ENCODE measurements at regions not wholly inside any gene's neighbourhood (a gene's known extent, or its start where the extent isn't known, plus 50 kb on each side); places are given as distances from the start of the nearest gene placed in this dataset.
A peak's percentile ranks its signal among the peaks of the same experiment; 100 is the strongest.

DNA sequence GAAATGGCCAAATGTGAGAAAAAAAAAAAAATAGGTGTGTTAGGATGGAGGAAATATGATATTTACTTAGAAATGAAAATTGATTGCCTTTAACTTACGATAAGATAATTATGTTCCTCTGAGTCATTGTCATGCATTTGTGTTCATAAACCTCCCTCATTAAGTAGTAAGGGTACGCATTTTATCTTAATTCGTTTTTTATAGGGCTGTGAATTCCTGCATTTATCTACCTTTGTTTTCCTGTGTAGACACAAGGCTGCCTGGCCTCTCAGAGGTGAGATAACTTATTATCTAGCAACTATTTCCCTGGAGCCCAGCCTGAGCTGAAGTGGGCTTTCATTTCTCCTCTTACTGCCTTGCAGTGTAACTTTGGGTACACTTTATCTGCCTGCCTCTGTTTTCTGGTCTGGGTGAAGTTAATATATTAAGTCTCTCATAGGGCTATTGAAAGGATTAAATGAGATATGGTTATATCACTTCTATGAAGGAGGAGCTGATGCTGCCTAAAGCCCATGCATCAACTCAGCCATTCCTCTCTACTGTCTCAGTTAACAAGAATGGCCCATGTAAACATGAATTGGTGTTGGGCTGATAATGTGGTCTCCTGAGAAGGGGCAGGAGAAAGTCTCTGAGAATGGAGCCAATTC lies 103.8 kb upstream of the KLF4 start (continued):
- TF ChIP-seq, protein P1, sequence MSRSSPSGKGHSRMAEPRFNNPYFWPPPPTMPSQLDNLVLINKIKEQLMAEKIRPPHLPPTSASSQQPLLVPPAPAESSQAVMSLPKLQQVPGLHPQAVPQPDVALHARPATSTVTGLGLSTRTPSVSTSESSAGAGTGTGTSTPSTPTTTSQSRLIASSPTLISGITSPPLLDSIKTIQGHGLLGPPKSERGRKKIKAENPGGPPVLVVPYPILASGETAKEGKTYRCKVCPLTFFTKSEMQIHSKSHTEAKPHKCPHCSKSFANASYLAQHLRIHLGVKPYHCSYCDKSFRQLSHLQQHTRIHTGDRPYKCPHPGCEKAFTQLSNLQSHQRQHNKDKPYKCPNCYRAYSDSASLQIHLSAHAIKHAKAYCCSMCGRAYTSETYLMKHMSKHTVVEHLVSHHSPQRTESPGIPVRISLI (tag by site-specific recombination; IDR thresholded peaks at IDR 0.05), result no peak
- TF ChIP-seq ZNF488 (tag by site-specific recombination; IDR thresholded peaks at IDR 0.05) (no peak), ZNF645 (tag by site-specific recombination; IDR thresholded peaks at IDR 0.05) (no peak), ZNF704 (tag by site-specific recombination; IDR thresholded peaks at IDR 0.05) (no peak), ZNF112 (tag by site-specific recombination; IDR thresholded peaks at IDR 0.05) (no peak), MZF1 (tag by site-specific recombination; IDR thresholded peaks at IDR 0.05; ENCODE audit: borderline replicate concordance) (no peak), ZNF777 (tag by site-specific recombination; IDR thresholded peaks at IDR 0.05; ENCODE audit: borderline replicate concordance) (no peak), ZNF555 (tag by site-specific recombination; conservative IDR thresholded peaks at IDR 0.05) (no peak), ZNF341 (tag by site-specific recombination; IDR thresholded peaks at IDR 0.05; ENCODE audit: low read depth) (no peak), ZNF580 (tag by site-specific recombination; IDR thresholded peaks at IDR 0.05) (no peak), ZNF394 (tag by site-specific recombination; IDR thresholded peaks at IDR 0.05; ENCODE audit: borderline replicate concordance) (no peak), ZNF133 (tag by site-specific recombination; IDR thresholded peaks at IDR 0.05) (no peak), ZNF18 (tag by site-specific recombination; IDR thresholded peaks at IDR 0.05) (peak; percentile 40; the same call in 1 of the 2 replicates), ZNF600 (tag by site-specific recombination; IDR thresholded peaks at IDR 0.05) (no peak), ZNF830 (tag by site-specific recombination; IDR thresholded peaks at IDR 0.05; ENCODE audit: low read depth) (no peak), KLF16 (tag by site-specific recombination; IDR thresholded peaks at IDR 0.05) (peak; percentile 61; the same call in 1 of the 2 replicates), TRIM28 (IDR thresholded peaks at IDR 0.05; ENCODE audit: borderline replicate concordance, low read length) (no peak; the same call in 1 of the 2 replicates), ZSCAN30 (tag by site-specific recombination; IDR thresholded peaks at IDR 0.05) (no peak)
- TF ChIP-seq, protein P2, sequence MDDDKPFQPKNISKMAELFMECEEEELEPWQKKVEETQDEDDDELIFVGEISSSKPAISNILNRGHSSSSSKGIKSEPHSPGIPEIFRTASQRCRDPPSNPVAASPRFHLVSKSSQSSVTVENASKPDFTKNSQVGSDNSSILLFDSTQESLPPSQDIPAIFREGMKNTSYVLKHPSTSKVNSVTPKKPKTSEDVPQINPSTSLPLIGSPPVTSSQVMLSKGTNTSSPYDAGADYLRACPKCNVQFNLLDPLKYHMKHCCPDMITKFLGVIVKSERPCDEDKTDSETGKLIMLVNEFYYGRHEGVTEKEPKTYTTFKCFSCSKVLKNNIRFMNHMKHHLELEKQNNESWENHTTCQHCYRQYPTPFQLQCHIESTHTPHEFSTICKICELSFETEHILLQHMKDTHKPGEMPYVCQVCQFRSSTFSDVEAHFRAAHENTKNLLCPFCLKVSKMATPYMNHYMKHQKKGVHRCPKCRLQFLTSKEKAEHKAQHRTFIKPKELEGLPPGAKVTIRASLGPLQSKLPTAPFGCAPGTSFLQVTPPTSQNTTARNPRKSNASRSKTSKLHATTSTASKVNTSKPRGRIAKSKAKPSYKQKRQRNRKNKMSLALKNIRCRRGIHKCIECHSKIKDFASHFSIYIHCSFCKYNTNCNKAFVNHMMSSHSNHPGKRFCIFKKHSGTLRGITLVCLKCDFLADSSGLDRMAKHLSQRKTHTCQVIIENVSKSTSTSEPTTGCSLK (tag by site-specific recombination; IDR thresholded peaks at IDR 0.05), result no peak
- TF ChIP-seq, protein P3, sequence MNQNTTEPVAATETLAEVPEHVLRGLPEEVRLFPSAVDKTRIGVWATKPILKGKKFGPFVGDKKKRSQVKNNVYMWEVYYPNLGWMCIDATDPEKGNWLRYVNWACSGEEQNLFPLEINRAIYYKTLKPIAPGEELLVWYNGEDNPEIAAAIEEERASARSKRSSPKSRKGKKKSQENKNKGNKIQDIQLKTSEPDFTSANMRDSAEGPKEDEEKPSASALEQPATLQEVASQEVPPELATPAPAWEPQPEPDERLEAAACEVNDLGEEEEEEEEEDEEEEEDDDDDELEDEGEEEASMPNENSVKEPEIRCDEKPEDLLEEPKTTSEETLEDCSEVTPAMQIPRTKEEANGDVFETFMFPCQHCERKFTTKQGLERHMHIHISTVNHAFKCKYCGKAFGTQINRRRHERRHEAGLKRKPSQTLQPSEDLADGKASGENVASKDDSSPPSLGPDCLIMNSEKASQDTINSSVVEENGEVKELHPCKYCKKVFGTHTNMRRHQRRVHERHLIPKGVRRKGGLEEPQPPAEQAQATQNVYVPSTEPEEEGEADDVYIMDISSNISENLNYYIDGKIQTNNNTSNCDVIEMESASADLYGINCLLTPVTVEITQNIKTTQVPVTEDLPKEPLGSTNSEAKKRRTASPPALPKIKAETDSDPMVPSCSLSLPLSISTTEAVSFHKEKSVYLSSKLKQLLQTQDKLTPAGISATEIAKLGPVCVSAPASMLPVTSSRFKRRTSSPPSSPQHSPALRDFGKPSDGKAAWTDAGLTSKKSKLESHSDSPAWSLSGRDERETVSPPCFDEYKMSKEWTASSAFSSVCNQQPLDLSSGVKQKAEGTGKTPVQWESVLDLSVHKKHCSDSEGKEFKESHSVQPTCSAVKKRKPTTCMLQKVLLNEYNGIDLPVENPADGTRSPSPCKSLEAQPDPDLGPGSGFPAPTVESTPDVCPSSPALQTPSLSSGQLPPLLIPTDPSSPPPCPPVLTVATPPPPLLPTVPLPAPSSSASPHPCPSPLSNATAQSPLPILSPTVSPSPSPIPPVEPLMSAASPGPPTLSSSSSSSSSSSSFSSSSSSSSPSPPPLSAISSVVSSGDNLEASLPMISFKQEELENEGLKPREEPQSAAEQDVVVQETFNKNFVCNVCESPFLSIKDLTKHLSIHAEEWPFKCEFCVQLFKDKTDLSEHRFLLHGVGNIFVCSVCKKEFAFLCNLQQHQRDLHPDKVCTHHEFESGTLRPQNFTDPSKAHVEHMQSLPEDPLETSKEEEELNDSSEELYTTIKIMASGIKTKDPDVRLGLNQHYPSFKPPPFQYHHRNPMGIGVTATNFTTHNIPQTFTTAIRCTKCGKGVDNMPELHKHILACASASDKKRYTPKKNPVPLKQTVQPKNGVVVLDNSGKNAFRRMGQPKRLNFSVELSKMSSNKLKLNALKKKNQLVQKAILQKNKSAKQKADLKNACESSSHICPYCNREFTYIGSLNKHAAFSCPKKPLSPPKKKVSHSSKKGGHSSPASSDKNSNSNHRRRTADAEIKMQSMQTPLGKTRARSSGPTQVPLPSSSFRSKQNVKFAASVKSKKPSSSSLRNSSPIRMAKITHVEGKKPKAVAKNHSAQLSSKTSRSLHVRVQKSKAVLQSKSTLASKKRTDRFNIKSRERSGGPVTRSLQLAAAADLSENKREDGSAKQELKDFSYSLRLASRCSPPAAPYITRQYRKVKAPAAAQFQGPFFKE (tag by site-specific recombination; IDR thresholded peaks at IDR 0.05; ENCODE audit: borderline replicate concordance), result no peak
- TF ChIP-seq, protein P4, sequence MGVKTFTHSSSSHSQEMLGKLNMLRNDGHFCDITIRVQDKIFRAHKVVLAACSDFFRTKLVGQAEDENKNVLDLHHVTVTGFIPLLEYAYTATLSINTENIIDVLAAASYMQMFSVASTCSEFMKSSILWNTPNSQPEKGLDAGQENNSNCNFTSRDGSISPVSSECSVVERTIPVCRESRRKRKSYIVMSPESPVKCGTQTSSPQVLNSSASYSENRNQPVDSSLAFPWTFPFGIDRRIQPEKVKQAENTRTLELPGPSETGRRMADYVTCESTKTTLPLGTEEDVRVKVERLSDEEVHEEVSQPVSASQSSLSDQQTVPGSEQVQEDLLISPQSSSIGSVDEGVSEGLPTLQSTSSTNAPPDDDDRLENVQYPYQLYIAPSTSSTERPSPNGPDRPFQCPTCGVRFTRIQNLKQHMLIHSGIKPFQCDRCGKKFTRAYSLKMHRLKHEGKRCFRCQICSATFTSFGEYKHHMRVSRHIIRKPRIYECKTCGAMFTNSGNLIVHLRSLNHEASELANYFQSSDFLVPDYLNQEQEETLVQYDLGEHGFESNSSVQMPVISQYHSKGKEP (tag by site-specific recombination; IDR thresholded peaks at IDR 0.05), result peak; percentile 49; the same call in 1 of the 2 replicates
